Right atrium auricular region (tissue), 2 donors: ENCODE measurements at regions not wholly inside any gene's neighbourhood (a gene's known extent, or its start where the extent isn't known, plus 50 kb on each side); places are given as distances from the start of the nearest gene placed in this dataset.

Experiments used
- DNase-seq: peaks from one replicate; pipeline ENCODE4 v3.0.0-alpha.2; 2019; ENCODE audit warnings: low spot score
- H3K27ac ChIP-seq, 2 donors: fragments of 200-600 bp; sonication (generic); 1 replicate in 1 of 2; 2 replicates in 1 of 2; pipeline ENCODE4 v1.5.1; 2016 to 2019
- H3K27me3 ChIP-seq, 2 donors: fragments of 200-600 bp; sonication (generic); one replicate each; pipeline versions ENCODE4 v1.5.1 to v1.6.0; 2017 to 2019
- H3K36me3 ChIP-seq: fragments of 200-600 bp; sonication (generic); one replicate; pipeline ENCODE4 v1.5.1; 2016
- H3K4me1 ChIP-seq, 2 donors: fragments of 200-600 bp; sonication (generic); one replicate each; pipeline versions ENCODE4 v1.5.1 to v1.6.0; 2017 to 2019
- H3K4me3 ChIP-seq, 2 donors: fragments of 200-600 bp; sonication (generic); 1 replicate in 1 of 2; 2 replicates in 1 of 2; pipeline ENCODE4 v1.5.1; 2017 to 2019; ENCODE audit warnings: mild to moderate bottlenecking in 1 of 2, moderate library complexity in 1 of 2
- H3K9me3 ChIP-seq, 2 donors: fragments of 200-600 bp; sonication (generic); one replicate each; pipeline ENCODE4 v1.5.1; 2019
- CTCF ChIP-seq, 2 donors: fragments of 200-600 bp; sonication (generic); IDR thresholded peaks; one replicate each; pipeline ENCODE4 v1.5.1; 2019; ENCODE audit warnings: antibody characterized with exemption in 2 of 2

DNA sequence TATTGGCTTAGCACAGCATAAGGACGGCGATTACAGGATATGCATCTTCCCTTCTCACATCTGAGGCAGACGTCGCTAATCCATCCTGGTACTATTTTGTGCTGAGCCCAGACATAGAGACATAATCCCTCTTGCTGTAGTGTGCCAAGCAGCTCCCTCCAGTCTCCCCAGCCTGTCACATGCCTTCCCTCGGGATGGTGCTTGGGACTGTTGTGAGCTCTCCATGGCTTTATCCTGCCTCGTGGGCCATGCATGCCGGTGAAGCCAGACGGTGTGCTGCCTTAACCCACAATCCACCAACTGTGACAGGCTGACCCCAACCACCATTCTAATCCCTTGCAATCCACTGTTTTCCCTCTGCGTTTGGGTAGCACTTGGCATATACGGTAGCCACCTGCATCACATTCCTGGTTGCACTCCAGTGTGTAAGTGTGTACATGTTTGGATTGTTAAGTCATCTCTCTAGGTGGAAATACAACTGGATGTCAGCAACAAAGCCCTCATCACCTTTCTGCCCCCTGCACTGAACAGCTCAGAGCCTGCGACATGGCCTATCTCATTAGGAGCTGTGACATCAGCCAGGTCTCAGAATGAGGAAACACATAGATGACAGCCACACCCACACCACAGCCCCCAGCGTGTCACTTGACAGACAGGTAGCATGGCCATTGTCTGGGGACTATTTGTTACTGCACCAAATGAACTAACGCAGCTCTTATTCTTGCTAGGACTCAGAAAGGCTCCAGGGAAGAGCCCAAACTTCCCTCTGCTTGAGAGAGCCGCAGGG, 374.8 kb upstream of the CDH4 start:
- no peak for TF ChIP-seq CTCF (IDR thresholded peaks at IDR 0.05)

GRCh38 chr20:60882836-60883235, 369.2 kb upstream of the CDH4 start:
- no peak for DNase-seq
- Histone ChIP-seq H3K4me1 (no peaks in the 10 kb centered on the region), H3K4me3 (no peak overlapping the region), H3K27ac (no peak overlapping the region), H3K27me3 (no peaks in the 10 kb centered on the region), H3K9me3 (no peaks in the 10 kb centered on the region), H3K36me3 (no peaks in the 10 kb centered on the region)
- no peak for TF ChIP-seq CTCF (IDR thresholded peaks at IDR 0.05)

More for the DNA sequence above, 374.8 kb upstream of the CDH4 start:
- DNase-seq = no peak
- H3K4me1 ChIP-seq = no peaks in the 10 kb centered on the region
- H3K4me3 ChIP-seq = no peak overlapping the region
- H3K36me3 ChIP-seq = no peaks in the 10 kb centered on the region
- H3K27ac ChIP-seq = no peak overlapping the region
- H3K27me3 ChIP-seq = no peaks in the 10 kb centered on the region
- H3K9me3 ChIP-seq = no peaks in the 10 kb centered on the region

DNA sequence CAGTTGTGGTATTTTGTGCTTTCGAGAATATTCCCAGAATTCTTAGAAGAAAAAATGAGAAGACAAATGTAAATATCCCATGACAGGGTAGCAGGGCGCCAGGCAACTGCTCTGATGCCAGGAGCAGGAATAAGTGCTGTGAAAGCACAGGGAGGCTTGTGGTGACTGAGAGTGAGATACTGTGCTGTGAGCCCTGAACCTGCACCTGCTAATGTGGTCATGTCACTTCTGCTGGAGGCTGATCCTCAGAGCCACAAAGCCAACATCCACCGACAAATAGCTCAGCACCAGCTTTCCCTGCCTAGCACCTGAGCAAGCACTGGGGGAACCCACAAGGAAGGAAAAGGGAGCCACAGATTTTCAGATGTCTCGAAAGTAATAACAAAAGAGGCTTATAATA, 368.6 kb upstream of the CDH4 start:
- no peaks in the 10 kb centered on the region for H3K27me3 ChIP-seq
- no peak for TF ChIP-seq CTCF (IDR thresholded peaks at IDR 0.05)
- DNase-seq = no peak
- no peak overlapping the region for H3K27ac ChIP-seq
- no peaks in the 10 kb centered on the region for H3K4me1 ChIP-seq
- H3K4me3 ChIP-seq = no peak overlapping the region
- no peaks in the 10 kb centered on the region for H3K36me3 ChIP-seq
- H3K9me3 ChIP-seq = no peaks in the 10 kb centered on the region

GRCh38 chr20:60884277-60884676, 367.8 kb upstream of the CDH4 start:
- H3K27me3 ChIP-seq = no peaks in the 10 kb centered on the region
- no peak overlapping the region for H3K4me3 ChIP-seq
- H3K9me3 ChIP-seq = no peaks in the 10 kb centered on the region
- H3K27ac ChIP-seq = no peak overlapping the region
- no peaks in the 10 kb centered on the region for H3K4me1 ChIP-seq
- no peak for DNase-seq
- H3K36me3 ChIP-seq = no peaks in the 10 kb centered on the region
- TF ChIP-seq CTCF (IDR thresholded peaks at IDR 0.05) = no peak

- no peaks in the 10 kb centered on the region for H3K36me3 ChIP-seq
- DNase-seq = no peak
- TF ChIP-seq CTCF (IDR thresholded peaks at IDR 0.05) = no peak
Measured at GRCh38 chr20:60888771-60889170, 363.3 kb upstream of the CDH4 start.

More at GRCh38 chr20:60888771-60889170, 363.3 kb upstream of the CDH4 start:
- no peaks in the 10 kb centered on the region for H3K9me3 ChIP-seq
- H3K4me3 ChIP-seq = no peak overlapping the region
- H3K4me1 ChIP-seq = no peaks in the 10 kb centered on the region
- H3K27me3 ChIP-seq = no peaks in the 10 kb centered on the region
- H3K27ac ChIP-seq = no peak overlapping the region
